Ovary (tissue), 3 donors: ENCODE measurements at regions not wholly inside any gene's neighbourhood (a gene's known extent, or its start where the extent isn't known, plus 50 kb on each side); places are given as distances from the start of the nearest gene placed in this dataset.

Experiments
- EP300 ChIP-seq: sonication (generic); formaldehyde crosslinking; IDR thresholded peaks from one replicate; pipeline ENCODE4 v1.6.1; 2017; ENCODE audit warnings: antibody characterized with exemption
- POLR2A ChIP-seq: fragments of 450-650 bp; IDR thresholded peaks from one replicate; pipeline ENCODE4 v1.6.1; 2017; ENCODE audit warnings: antibody characterized with exemption, mild to moderate bottlenecking, moderate library complexity
- TF ChIP-seq, protein P1 (sequence below), 3 donors: fragments of 450-650 bp in 2 of 3; fragments of 200-600 bp in 1 of 3; IDR thresholded peaks; one replicate each; pipeline versions ENCODE4 v1.5.1 to v1.8.0; 2016 to 2022; ENCODE audit warnings: antibody characterized with exemption in 3 of 3, mild to moderate bottlenecking in 1 of 3
- donor health status: DM: no; HTN: no; CAD: no.

DNA sequence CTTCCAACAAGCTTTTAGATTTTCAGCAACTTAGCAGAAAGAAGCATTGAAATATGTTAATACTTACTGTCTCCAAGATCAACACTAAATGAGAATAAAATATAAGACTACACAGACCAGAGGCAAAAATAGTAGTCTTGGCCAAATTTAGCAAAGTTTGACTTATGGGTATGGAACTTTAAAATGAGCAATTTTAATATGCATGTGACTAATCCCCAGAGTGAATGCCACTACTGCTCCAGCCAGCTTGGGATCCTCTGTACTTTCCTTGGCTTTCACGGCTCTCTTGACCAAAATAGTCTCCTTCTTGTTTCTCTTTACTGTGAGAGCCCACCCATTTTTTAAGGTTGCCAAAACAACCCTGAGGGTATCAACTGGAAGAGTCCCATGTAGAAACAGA, 148.0 kb upstream of the GRIA1 start:
- TF ChIP-seq, protein P1, sequence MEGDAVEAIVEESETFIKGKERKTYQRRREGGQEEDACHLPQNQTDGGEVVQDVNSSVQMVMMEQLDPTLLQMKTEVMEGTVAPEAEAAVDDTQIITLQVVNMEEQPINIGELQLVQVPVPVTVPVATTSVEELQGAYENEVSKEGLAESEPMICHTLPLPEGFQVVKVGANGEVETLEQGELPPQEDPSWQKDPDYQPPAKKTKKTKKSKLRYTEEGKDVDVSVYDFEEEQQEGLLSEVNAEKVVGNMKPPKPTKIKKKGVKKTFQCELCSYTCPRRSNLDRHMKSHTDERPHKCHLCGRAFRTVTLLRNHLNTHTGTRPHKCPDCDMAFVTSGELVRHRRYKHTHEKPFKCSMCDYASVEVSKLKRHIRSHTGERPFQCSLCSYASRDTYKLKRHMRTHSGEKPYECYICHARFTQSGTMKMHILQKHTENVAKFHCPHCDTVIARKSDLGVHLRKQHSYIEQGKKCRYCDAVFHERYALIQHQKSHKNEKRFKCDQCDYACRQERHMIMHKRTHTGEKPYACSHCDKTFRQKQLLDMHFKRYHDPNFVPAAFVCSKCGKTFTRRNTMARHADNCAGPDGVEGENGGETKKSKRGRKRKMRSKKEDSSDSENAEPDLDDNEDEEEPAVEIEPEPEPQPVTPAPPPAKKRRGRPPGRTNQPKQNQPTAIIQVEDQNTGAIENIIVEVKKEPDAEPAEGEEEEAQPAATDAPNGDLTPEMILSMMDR (IDR thresholded peaks at IDR 0.05): no peak
- TF ChIP-seq POLR2A (no peak), EP300 (no peak)
